HG02870 (cell line): ENCODE measurements at regions not wholly inside any gene's neighbourhood (a gene's known extent, or its start where the extent isn't known, plus 50 kb on each side); places are given as distances from the start of the nearest gene placed in this dataset.
"Not testable (repeated sequence)": the region's sequence is repeated elsewhere in the genome, so short reads cannot be mapped to it uniquely, and the experiment has no call there.

ENCODE experiments used
- ATAC-seq: cut with Tn5 transposase; IDR thresholded peaks from one replicate; pipeline ENCODE4 v1.9.1; 2021; ENCODE audit warnings: mild to moderate bottlenecking, moderate library complexity; ENCODE audit not compliant: unreplicated experiment

DNA sequence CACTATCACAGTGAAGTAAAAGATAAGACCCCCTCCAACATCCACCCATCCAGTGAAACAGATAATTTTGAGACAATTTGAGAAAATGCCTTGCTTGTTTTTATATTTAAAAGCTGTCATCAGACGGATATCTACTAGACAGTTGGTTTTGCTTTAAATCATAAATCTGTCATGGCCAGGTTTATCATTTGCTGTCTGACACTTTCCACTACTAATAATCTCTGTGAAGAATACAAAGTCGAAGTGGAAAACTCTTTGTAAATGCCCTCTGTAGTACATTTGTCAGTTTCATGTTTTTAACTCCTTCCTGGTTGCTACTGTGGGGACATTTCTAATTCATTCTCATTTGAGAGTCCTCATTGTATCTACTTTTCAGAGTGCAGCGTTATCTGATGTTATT, 1606.2 kb upstream of the PCDH7 start:
- ATAC-seq, result no peak

DNA sequence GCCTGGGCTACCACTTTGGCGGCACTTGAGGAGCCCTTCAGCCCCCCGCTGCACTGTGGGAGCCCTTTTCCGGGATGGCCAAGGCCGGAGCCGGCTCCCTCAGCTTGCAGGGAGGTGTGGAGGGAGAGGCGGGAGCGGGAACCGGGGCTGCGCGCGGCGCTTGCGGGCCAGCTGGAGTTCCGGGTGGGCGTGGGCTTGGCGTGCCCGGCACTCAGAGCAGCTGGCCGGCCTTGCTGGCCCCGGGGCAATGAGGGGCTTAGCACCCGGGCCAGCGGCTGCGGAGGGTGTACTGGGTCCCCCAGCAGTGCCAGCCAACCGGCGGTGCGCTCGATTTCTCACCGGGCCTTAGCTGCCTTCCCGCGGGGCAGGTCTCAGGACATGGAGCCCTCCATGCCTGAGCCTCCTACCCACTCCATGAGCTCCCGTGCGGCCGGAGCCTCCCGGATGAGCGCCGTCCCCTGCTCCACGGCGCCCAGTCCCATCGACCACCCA, 1602.9 kb upstream of the PCDH7 start:
- ATAC-seq, result not testable (repeated sequence)

DNA sequence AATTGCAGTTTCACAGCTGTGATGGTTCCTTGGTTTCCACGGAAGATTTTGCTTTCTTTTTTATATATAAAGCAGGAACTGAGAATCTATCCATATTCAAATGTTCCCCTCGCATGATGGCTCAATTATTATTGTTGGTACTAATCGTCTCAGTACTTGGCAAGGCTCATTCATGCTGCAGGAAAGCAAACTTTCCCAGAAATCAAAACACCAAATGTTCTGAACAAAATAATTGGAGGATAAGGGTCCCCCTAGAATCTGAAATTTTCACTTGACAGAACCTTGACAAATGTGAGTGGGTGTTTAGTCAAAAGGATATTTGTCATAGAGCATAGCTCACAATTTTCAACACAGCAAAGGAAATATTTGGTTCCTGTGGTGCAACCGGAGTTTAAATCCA, 1598.6 kb upstream of the PCDH7 start:
- ATAC-seq, result no peak

DNA sequence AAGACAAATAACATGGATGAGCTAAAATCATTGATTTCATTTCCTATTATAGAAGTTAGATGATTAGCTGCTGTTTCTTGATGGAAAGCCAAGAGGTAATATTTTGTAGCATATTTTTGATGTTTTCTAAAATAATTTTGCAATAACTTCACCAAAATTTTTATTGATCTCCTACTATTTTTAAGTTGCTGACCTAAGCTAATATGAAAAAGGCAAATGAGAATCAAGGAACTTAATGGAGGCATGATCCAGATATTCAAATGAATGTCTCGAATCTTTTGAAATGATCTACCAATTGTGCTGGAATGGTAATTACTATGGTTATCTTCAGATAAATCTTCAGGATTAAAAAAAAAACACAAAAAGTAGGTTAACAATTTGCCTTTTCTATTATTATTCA, 1591.4 kb upstream of the PCDH7 start:
- ATAC-seq, result no peak

DNA sequence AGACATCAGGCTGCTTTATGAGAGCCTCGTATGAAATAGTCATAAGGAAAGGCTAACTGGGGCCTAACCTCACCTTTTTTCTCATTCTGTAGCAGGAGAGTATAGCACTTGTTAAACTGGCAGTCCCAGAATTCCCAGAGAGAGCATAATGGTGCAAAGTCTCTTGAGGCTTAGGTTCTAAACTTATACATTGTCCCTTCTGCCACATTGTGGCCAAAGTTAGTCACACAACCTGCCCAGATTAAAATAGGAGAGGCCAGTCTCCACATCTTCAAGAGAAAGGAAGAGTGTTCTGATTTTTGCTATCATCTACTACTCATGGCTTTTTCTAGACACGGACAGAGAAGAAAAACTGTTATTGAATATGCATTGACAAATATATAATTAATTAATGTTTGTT, 1588.9 kb upstream of the PCDH7 start:
- ATAC-seq, result no peak

DNA sequence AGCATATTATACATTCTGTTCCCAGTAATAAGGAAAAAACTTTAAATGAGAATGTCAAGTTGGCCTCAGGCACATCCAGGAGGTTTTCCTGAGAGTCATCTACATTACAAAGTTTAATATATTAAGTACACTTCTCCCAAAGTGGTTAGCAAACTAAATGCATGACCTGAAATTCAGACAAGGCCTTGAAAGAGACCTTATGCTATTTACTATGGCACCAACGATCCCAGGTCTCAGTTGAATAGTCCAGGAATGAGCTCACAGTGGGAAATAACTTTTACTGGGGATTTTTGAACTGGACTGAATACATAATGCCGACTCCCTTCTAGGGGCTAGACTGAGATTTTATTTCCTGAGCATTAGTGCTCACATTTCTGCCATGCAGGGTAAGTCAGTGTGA, 1577.5 kb upstream of the PCDH7 start:
- ATAC-seq, result no peak

DNA sequence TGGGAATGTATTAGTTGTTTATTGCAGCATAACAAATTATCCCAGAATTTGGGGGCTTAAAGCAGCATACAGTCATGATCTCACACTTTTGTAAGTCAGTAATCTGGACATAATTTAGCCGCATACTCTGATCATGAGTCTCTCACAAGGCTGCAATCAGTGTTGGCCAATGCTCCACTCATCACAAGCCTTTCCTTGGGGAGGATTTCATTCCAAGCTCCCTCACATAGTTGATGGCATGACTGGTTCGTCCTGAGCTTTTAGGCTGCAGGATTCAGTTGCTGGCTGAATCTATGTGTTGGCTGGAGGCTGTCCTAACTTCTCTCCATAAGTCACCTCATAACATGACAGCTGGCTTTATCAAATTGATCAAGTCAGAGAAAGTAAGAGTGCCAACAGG, 1568.6 kb upstream of the PCDH7 start:
- ATAC-seq, result no peak

DNA sequence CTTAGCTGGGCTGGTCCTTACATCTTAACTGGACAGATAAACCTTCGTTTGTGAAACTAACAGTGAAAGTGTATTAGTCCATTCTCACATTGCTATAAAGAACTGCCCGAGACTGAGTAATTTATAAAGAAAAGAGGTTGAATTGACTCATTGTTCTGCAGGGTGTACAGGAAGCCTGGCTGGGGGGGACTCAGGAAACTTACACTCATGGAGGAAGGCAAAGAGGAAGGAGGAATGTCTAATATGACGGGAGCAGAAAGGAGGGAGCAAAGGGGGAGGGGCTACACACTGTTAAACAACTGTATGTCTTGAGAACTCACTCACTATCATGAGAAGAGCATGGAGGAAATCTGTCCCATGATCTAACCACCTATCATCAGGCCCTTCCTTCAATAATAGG, 1566.5 kb upstream of the PCDH7 start:
- ATAC-seq, result no peak

DNA sequence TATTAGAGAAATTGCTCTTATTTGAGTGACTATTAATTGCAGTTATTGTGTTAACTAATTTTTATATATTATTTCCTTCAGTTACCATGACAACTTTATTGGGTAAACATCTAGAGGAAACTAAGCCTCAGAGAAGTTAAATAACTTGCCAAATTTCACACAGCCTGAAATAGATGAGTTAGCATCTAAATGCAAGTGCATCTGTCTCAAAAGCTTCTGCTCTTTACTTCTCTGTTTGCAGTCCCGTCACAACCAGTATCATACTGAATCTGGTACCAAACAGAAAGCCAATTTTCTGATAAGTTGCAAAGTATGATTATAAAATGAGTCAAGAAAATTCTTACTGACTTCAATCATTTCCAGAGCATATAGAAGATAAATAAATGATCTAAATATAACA, 1544.9 kb upstream of the PCDH7 start:
- no peak for ATAC-seq

DNA sequence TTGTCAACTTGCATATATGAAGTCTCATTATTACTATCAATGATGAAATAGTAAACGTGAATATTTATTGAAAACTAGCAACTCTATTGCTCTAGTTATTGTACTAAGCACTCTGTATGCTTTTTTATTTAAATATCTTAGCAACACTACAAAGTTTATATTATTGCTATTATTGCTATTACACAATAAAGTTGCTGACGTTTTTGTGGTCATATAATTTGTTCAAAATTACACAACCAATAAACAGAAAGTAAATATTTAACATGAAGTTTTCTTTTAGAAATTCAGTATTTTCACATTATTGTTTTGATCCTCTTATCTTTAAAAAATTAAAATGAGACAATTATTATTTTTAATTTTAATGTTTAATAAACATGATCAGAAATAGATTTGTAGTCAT, 1521.1 kb upstream of the PCDH7 start:
- no peak for ATAC-seq

DNA sequence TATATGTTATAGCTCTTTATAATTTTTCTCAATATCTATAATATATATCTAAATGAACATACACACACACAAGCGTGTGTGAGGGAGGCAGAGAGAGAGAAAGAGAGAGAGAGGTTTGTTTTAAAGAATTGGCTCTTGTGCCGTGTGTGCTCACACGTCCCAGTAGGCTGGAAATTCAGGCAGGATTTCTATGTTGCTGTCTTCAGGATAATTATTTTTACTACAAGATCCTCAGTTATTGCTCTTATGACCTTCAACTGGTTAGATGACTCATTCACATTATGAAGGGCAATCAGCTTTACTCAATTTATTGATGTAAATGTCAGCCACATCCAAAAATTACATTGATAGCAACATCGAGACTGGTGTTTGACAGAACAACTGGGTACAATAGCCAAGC, 1520.7 kb upstream of the PCDH7 start:
- no peak for ATAC-seq

DNA sequence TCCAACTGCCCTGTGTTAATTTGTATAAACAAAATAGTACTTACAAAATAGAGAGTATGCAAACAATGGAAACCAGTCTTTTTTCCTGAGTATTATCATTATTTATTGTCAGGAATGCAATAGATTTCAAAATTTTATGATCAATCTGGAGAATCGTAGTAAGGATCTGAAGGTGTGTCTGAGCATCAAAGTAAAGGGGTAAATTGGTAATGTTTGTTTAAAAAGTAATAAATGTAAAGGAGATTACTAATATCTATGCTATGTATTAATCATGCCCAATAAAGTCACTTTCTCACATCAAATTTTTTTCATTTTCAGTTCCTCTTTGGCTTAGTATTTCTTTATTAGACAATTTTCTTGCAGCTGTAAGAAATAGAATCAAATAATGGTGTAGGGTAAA, 1507.1 kb upstream of the PCDH7 start:
- ATAC-seq, result no peak

DNA sequence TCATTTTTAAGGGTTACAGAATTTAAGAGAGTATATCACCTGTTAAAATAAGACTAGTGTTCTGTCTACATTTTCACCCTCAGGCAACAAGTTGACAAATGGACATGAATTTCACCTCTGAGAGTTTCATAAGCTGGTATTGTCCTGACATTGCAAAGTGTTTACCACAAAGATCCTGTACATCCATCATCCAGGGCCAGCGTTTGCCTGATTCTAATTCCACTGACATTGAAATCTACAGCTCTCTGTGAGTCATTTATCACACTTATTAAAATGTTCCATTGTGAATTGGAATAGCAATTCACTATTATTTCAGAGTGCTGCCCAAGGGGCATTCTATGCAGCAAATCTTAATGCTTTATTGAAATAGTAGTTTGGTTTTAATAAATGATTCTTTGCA, 1499.4 kb upstream of the PCDH7 start:
- no peak for ATAC-seq

DNA sequence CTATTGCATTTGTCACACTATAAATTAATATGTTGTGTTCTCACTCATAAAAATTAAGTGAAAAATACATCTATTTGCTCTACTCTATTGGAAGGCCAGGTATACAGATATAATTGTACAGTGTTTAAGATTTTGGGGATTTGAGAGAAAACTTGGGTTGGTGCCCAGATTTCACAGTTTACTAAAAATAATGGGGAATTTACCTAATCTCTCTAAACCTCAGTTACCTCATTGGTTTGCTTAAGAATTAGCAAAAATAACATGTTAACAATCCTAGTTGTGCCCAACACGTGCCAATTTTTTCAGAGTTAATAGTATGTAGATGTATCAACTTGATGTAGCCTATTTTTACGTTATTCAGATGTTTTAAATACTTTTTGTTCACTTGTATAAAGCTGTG, 1495.3 kb upstream of the PCDH7 start:
- no peak for ATAC-seq

DNA sequence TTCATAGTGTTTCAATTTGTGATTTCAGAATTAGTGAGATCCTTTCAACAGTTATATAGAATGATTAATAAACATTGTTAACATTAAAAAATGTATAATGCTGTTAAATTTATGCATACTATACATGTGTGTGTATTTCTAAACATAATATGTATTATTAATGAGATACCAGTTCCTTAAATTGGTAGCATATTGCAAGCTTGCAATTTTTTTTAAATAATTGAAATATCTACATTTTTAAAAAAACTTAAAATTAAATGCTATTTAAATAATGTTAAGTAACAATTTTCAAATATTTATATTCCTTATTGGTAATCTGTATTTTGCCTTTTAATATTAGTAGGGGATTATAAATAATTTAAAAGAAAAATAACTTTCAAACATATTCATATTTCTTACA, 1479.5 kb upstream of the PCDH7 start:
- ATAC-seq, result no peak

DNA sequence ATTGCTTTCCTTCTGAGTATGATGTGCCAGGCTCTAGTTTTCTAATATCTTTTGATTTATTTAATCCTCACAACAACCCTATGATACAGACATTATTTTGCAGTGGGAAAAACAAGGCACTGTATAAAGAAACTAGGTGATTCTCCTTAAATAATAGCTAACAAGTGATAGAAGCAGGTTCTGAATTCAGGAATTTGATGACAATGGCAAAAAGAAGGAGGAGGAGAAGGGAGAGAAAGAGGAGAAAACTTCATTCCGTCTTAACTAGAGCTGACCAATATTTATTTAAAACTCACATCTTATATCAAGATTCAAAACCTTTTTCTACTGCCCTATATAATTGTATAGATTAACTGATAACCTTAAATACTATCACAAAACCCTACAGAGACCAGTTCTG, 1477.1 kb upstream of the PCDH7 start:
- no peak for ATAC-seq

DNA sequence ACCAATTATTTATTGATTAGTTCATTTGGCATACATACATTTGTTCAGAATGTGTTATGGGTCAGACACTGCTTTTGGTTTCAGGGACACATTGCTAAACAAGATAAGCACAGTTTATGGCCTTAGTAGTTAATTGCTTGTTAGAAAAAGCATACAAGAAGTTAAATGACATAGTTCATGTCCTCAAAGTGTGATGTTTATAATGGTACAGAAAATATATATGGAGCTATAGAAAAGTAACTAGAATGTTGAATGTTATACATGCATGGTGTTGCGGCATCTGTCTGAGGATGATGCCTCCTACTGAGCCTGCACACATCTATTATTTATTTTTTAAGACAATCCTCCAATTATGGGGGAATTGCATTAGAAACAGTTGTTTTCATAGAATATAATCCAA, 1476.3 kb upstream of the PCDH7 start:
- no peak for ATAC-seq

DNA sequence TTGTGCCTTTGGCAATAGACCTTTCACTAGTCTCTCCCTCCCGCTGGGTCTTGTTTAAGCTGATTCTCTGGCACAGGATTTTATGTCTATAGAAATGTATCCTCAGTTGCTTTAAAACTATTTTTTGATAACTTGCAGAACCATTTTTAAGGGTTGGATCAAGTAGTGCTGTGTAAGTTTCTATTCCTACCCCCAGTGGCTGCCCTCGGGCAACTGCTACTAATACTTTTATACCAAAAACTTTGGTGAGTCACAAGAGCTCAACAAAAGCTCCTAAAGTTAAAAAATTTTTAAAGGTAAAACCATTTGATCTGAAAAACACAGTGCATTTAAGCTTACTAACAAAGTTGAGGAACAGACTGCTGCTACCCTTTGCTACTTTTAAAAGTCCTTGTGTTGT, 1460.6 kb upstream of the PCDH7 start:
- no peak for ATAC-seq

DNA sequence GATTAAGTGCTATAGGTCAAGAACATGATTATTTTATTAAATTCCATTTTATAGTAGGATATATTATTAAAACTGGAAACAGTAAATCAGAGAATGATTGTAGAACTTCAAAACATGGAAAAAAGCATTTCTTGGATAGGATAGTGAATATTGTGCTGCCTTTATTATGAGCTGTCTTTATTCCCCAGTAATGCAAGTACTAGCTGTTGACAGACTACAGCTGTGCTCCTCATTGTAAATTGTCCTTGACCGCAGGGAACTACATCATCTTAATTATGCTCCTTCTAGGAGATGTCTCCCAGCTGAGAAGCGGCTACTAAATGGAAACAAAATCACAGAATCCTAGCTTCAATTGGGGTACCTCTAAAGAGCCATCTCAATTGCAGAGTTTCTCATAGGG, 1457.2 kb upstream of the PCDH7 start:
- ATAC-seq, result no peak

DNA sequence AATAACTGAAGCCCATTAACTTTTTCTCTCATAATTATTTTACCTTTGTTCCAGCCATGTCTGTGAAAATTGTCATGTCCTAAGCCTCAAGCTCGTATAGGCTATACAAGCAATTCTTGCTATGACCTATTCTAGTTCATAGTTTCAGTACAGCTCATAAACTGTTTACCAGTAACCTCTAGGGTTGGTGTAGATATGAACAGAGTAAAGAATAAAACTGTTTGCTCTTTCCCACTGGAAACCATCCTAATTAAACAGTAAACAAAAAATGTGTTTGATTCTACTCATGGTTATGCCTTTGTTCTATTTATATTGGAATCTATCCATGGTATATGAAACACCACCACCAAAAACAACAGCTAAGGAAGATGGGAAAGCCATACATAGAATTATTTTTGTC, 1444.0 kb upstream of the PCDH7 start:
- no peak for ATAC-seq

DNA sequence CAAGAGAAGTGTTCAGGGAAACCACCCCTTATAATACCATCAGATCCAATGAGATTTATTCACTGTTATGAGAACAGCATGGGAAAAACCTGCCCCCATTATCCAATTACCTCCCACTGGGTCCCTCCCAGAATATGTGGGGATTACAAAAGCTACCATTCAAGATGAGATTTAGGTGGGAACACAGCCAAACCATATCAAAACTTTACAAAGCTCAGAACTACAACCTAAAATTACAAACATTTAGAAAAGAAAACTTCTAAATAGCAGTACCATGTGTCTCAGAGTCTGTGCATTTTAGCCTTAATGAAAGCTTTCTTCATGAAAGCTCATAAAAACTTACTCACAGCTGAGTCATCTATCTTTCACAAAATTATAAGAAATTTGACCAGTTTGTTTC, 1442.8 kb upstream of the PCDH7 start:
- no peak for ATAC-seq

DNA sequence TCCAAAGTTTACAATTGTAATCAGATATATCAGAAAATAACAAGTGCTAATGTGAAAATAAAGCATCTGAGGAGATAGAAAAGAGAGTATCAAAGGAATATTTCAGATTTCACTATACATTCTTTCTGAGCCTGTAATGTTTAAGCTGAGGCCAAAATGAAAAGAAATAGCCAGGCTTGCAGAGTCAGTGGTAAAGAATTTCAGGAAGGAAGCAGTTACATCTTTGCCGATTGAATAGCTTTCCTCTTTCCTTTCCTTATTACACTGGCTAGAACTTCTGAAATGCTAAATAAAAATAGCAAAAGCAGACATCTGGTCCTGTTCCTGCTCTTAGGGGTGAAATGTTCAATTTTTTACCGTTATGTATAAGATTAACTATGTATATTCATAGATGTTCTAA, 1441.6 kb upstream of the PCDH7 start:
- ATAC-seq, result no peak

DNA sequence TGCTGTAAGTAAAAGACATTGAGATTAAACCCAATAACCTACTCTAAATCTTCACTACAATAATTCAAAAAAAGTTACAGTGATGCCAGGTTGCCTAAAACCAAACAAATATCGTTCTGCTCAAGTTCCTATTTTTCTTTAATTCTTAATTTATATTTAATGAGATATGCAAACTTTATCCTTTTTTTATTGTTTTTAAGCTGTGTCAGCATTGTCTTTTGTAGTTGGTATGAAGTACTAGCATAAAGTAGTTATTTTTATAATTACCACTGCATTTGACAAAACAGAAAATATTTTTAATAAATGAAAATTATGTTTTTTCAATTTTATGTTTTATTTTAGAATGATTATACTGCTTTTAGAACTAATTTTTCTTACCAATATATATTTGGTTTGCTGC, 1431.1 kb upstream of the PCDH7 start:
- ATAC-seq, result no peak

DNA sequence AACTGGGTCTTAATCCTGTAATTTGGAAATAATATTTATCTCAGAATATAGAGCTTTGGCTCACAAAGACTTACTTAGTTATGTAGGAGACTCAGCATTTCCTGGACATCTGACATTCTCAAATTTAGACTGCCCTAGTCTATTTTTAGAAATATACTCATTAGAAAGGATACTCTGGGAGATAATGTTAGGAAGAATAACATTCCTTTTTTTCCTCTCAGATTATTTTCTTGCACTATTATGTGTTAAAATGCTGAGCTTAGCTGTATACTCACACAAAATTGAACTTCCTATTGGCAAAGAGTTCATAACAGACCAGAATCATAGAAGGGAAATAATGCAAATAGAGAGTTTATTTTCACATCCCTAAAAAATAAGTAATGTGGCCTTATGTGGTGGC, 1424.9 kb upstream of the PCDH7 start:
- ATAC-seq, result no peak
